ENCODE measurements at regions not wholly inside any gene's neighbourhood (a gene's known extent, or its start where the extent isn't known, plus 50 kb on each side); places are given as distances from the start of the nearest gene placed in this dataset.

DNA sequence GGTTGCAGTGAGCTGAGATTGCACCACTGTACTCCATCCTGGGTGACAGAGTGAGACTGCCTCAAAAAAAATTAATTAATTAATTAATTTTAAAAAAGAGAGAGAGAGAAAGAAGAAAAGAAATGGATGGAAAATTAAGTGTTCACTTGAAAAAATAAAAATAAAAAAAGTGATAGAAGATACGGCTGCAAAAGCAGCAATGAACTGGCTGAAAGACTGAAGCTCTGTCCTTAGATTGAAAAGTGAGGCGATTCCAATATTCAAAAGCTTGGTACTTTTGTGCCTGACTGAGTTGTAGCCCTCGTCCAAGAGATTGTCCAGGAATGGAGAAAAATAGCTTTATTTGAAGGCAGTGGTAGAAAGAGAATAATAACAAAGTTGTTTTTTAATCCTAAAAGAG is 154.6 kb downstream of the ADSS2 start:
- TF ChIP-seq, protein P1, sequence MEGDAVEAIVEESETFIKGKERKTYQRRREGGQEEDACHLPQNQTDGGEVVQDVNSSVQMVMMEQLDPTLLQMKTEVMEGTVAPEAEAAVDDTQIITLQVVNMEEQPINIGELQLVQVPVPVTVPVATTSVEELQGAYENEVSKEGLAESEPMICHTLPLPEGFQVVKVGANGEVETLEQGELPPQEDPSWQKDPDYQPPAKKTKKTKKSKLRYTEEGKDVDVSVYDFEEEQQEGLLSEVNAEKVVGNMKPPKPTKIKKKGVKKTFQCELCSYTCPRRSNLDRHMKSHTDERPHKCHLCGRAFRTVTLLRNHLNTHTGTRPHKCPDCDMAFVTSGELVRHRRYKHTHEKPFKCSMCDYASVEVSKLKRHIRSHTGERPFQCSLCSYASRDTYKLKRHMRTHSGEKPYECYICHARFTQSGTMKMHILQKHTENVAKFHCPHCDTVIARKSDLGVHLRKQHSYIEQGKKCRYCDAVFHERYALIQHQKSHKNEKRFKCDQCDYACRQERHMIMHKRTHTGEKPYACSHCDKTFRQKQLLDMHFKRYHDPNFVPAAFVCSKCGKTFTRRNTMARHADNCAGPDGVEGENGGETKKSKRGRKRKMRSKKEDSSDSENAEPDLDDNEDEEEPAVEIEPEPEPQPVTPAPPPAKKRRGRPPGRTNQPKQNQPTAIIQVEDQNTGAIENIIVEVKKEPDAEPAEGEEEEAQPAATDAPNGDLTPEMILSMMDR (conservative IDR thresholded peaks at IDR 0.05): no peak
- no peak for TF ChIP-seq EZH2 (IDR thresholded peaks at IDR 0.05; ENCODE audit: low read depth)

Data from PC-9 (cell line).